GM21526 (cell line): ENCODE measurements at regions not wholly inside any gene's neighbourhood (a gene's known extent, or its start where the extent isn't known, plus 50 kb on each side); places are given as distances from the start of the nearest gene placed in this dataset.

Source experiments
- ATAC-seq: cut with Tn5 transposase; IDR thresholded peaks from one replicate; pipeline ENCODE4 v1.9.1; 2021; ENCODE audit warnings: moderate library complexity; ENCODE audit not compliant: unreplicated experiment, low FRiP score

- peak; percentile 97 for ATAC-seq
Observed at GRCh38 chr4:145299380-145300076, 119.1 kb upstream of the OTUD4 start.

- ATAC-seq: peak; percentile 29
Observed at GRCh38 chr4:145298885-145299284, 118.5 kb upstream of the OTUD4 start.

- no peak for ATAC-seq
Observed at GRCh38 chr4:145297556-145297955, 117.2 kb upstream of the OTUD4 start.

GRCh38 chr4:145295547-145295946 is 115.2 kb upstream of the OTUD4 start:
- ATAC-seq: no peak

GRCh38 chr4:145295122-145295521 is 114.7 kb upstream of the OTUD4 start:
- ATAC-seq: no peak

- no peak for ATAC-seq
Observed at GRCh38 chr4:145293658-145294057, 113.3 kb upstream of the OTUD4 start.

GRCh38 chr4:145290955-145291354 is 110.6 kb upstream of the OTUD4 start:
- ATAC-seq: no peak

GRCh38 chr4:145289403-145290076 is 109.2 kb upstream of the OTUD4 start:
- ATAC-seq: no peak

GRCh38 chr4:145287351-145287750 is 107.0 kb upstream of the OTUD4 start:
- ATAC-seq: no peak

- ATAC-seq: no peak
Observed at GRCh38 chr4:145285928-145286327, 105.5 kb upstream of the OTUD4 start.

GRCh38 chr4:145283909-145284308 is 103.5 kb upstream of the OTUD4 start:
- ATAC-seq: no peak

- no peak for ATAC-seq
Observed at GRCh38 chr4:145281951-145282350, 101.6 kb upstream of the OTUD4 start.

GRCh38 chr4:145281224-145281623 is 100.8 kb upstream of the OTUD4 start:
- no peak for ATAC-seq

- ATAC-seq: no peak
Observed at GRCh38 chr4:145280541-145280940, 100.2 kb upstream of the OTUD4 start.

- ATAC-seq: no peak
Observed at GRCh38 chr4:145279122-145279960, 99.0 kb upstream of the OTUD4 start.

- no peak for ATAC-seq
Observed at GRCh38 chr4:145278341-145279121, 98.1 kb upstream of the OTUD4 start.

- ATAC-seq: no peak
Observed at GRCh38 chr4:145277011-145277410, 96.6 kb upstream of the OTUD4 start.

GRCh38 chr4:145276050-145276449 is 95.7 kb upstream of the OTUD4 start:
- no peak for ATAC-seq

- ATAC-seq: no peak
Observed at GRCh38 chr4:145271194-145271593, 90.8 kb upstream of the OTUD4 start.

GRCh38 chr4:145266881-145267280 is 86.5 kb upstream of the OTUD4 start:
- ATAC-seq: no peak

GRCh38 chr4:145260091-145260490 is 79.7 kb upstream of the OTUD4 start:
- no peak for ATAC-seq
